ENCODE measurements at regions not wholly inside any gene's neighbourhood (a gene's known extent, or its start where the extent isn't known, plus 50 kb on each side); places are given as distances from the start of the nearest gene placed in this dataset.

- no peaks in the 10 kb centered on the region for H3K9me3 Mint-ChIP-seq
- H3K4me3 Mint-ChIP-seq: no peak overlapping the region
- no peaks in the 10 kb centered on the region for H3K36me3 Mint-ChIP-seq (ENCODE audit: low read depth)
Measured at GRCh38 chr10:21313691-21314090, 211.8 kb downstream of the SKIDA1 start.

GRCh38 chr10:21311426-21311825, 214.1 kb downstream of the SKIDA1 start:
- H3K4me3 Mint-ChIP-seq: no peak overlapping the region
- no peaks in the 10 kb centered on the region for H3K27me3 Mint-ChIP-seq
- no peak for DNase-seq
- intact Hi-C loops (cut with micrococcal nuclease): no loop called here
- no peaks in the 10 kb centered on the region for H3K4me1 Mint-ChIP-seq
- no peak overlapping the region for H3K27ac Mint-ChIP-seq
- no peaks in the 10 kb centered on the region for H3K36me3 Mint-ChIP-seq (ENCODE audit: low read depth)
- no peaks in the 10 kb centered on the region for H3K9me3 Mint-ChIP-seq

More at GRCh38 chr10:21313691-21314090, 211.8 kb downstream of the SKIDA1 start:
- H3K4me1 Mint-ChIP-seq: no peaks in the 10 kb centered on the region
- H3K27me3 Mint-ChIP-seq: no peaks in the 10 kb centered on the region
- DNase-seq: no peak
- intact Hi-C loops (cut with micrococcal nuclease): no loop called here
- H3K27ac Mint-ChIP-seq: no peak overlapping the region

- H3K36me3 Mint-ChIP-seq (ENCODE audit: low read depth): no peaks in the 10 kb centered on the region
- H3K9me3 Mint-ChIP-seq: no peaks in the 10 kb centered on the region
- intact Hi-C loops (cut with micrococcal nuclease): no loop called here
- no peaks in the 10 kb centered on the region for H3K27me3 Mint-ChIP-seq
- no peak overlapping the region for H3K4me3 Mint-ChIP-seq
- no peaks in the 10 kb centered on the region for H3K4me1 Mint-ChIP-seq
- no peak for DNase-seq
- H3K27ac Mint-ChIP-seq: no peak overlapping the region
Measured at GRCh38 chr10:21309427-21309826, 216.1 kb downstream of the SKIDA1 start.

- Mint-ChIP-seq H3K4me3 (no peak overlapping the region), H3K36me3 (ENCODE audit: low read depth) (no peaks in the 10 kb centered on the region), H3K27me3 (no peaks in the 10 kb centered on the region), H3K9me3 (no peaks in the 10 kb centered on the region), H3K4me1 (no peaks in the 10 kb centered on the region), H3K27ac (no peak overlapping the region)
- intact Hi-C loops (cut with micrococcal nuclease): no loop called here
- no peak for DNase-seq
Measured at GRCh38 chr10:21308946-21309345, 216.5 kb downstream of the SKIDA1 start.

- intact Hi-C loops (cut with micrococcal nuclease): no loop called here
- no peak overlapping the region for H3K4me3 Mint-ChIP-seq
- no peaks in the 10 kb centered on the region for H3K36me3 Mint-ChIP-seq (ENCODE audit: low read depth)
- DNase-seq: no peak
- no peaks in the 10 kb centered on the region for H3K9me3 Mint-ChIP-seq
- no peaks in the 10 kb centered on the region for H3K4me1 Mint-ChIP-seq
- H3K27me3 Mint-ChIP-seq: no peaks in the 10 kb centered on the region
- H3K27ac Mint-ChIP-seq: no peak overlapping the region
Measured at GRCh38 chr10:21308018-21308417, 217.5 kb downstream of the SKIDA1 start.

GRCh38 chr10:21304608-21305007, 220.9 kb downstream of the SKIDA1 start:
- intact Hi-C loops (cut with micrococcal nuclease): no loop called here
- H3K9me3 Mint-ChIP-seq: no peaks in the 10 kb centered on the region
- no peak overlapping the region for H3K4me3 Mint-ChIP-seq
- H3K4me1 Mint-ChIP-seq: no peaks in the 10 kb centered on the region
- H3K27ac Mint-ChIP-seq: no peak overlapping the region
- no peak for DNase-seq
- H3K36me3 Mint-ChIP-seq (ENCODE audit: low read depth): no peaks in the 10 kb centered on the region
- no peaks in the 10 kb centered on the region for H3K27me3 Mint-ChIP-seq

GRCh38 chr10:21304198-21304597, 221.3 kb downstream of the SKIDA1 start:
- Mint-ChIP-seq H3K27me3 (no peaks in the 10 kb centered on the region), H3K4me1 (no peaks in the 10 kb centered on the region), H3K9me3 (no peaks in the 10 kb centered on the region), H3K4me3 (no peak overlapping the region), H3K27ac (no peak overlapping the region), H3K36me3 (ENCODE audit: low read depth) (no peaks in the 10 kb centered on the region)
- no peak for DNase-seq
- intact Hi-C loops (cut with micrococcal nuclease): no loop called here

GRCh38 chr10:21300551-21300950, 224.9 kb downstream of the SKIDA1 start:
- intact Hi-C loops (cut with micrococcal nuclease): no loop called here
- H3K4me1 Mint-ChIP-seq: no peaks in the 10 kb centered on the region

GRCh38 chr10:21299330-21299729, 226.2 kb downstream of the SKIDA1 start:
- Mint-ChIP-seq H3K4me3 (no peak overlapping the region), H3K4me1 (no peaks in the 10 kb centered on the region), H3K36me3 (ENCODE audit: low read depth) (no peaks in the 10 kb centered on the region), H3K27ac (no peak overlapping the region), H3K27me3 (peaks cover 6% of the 10 kb centered on the region), H3K9me3 (no peaks in the 10 kb centered on the region)
- intact Hi-C loops (cut with micrococcal nuclease): no loop called here
- DNase-seq: no peak

More at GRCh38 chr10:21300551-21300950, 224.9 kb downstream of the SKIDA1 start:
- Mint-ChIP-seq H3K27ac (no peak overlapping the region), H3K4me3 (no peak overlapping the region), H3K36me3 (ENCODE audit: low read depth) (no peaks in the 10 kb centered on the region), H3K9me3 (no peaks in the 10 kb centered on the region), H3K27me3 (peaks cover 4% of the 10 kb centered on the region)
- DNase-seq: no peak

- Mint-ChIP-seq H3K9me3 (no peaks in the 10 kb centered on the region), H3K4me1 (no peaks in the 10 kb centered on the region), H3K36me3 (ENCODE audit: low read depth) (no peaks in the 10 kb centered on the region), H3K27ac (no peak overlapping the region), H3K27me3 (peaks cover 8% of the 10 kb centered on the region), H3K4me3 (no peak overlapping the region)
- intact Hi-C loops (cut with micrococcal nuclease): no loop called here
- DNase-seq: no peak
Measured at GRCh38 chr10:21298701-21299100, 226.8 kb downstream of the SKIDA1 start.

- H3K9me3 Mint-ChIP-seq: no peaks in the 10 kb centered on the region
- H3K4me3 Mint-ChIP-seq: no peak overlapping the region
- H3K4me1 Mint-ChIP-seq: no peaks in the 10 kb centered on the region
- peaks cover 15% of the 10 kb centered on the region for H3K27me3 Mint-ChIP-seq
- no peak for DNase-seq
- no peaks in the 10 kb centered on the region for H3K36me3 Mint-ChIP-seq (ENCODE audit: low read depth)
- H3K27ac Mint-ChIP-seq: no peak overlapping the region
- intact Hi-C loops (cut with micrococcal nuclease): no loop called here
Measured at GRCh38 chr10:21297603-21298383, 227.7 kb downstream of the SKIDA1 start.

GRCh38 chr10:21296575-21297355, 228.7 kb downstream of the SKIDA1 start:
- peaks cover 17% of the 10 kb centered on the region for H3K27me3 Mint-ChIP-seq
- no peaks in the 10 kb centered on the region for H3K9me3 Mint-ChIP-seq
- no peak overlapping the region for H3K27ac Mint-ChIP-seq
- no peaks in the 10 kb centered on the region for H3K4me1 Mint-ChIP-seq
- DNase-seq: no peak
- H3K36me3 Mint-ChIP-seq (ENCODE audit: low read depth): no peaks in the 10 kb centered on the region
- H3K4me3 Mint-ChIP-seq: no peak overlapping the region
- intact Hi-C loops (cut with micrococcal nuclease): no loop called here

GRCh38 chr10:21293518-21294356, 231.7 kb downstream of the SKIDA1 start:
- H3K27me3 Mint-ChIP-seq: peaks cover 23% of the 10 kb centered on the region

More at GRCh38 chr10:21293518-21294356, 231.7 kb downstream of the SKIDA1 start:
- Mint-ChIP-seq H3K4me1 (no peaks in the 10 kb centered on the region), H3K4me3 (no peak overlapping the region), H3K9me3 (no peaks in the 10 kb centered on the region), H3K27ac (no peak overlapping the region), H3K36me3 (ENCODE audit: low read depth) (no peaks in the 10 kb centered on the region)
- no peak for DNase-seq
- intact Hi-C loops (cut with micrococcal nuclease): no loop called here

Measured in activated CD4-positive, alpha-beta T cell treated with anti-CD3 and anti-CD28 coated beads, Interleukin-2, amount 10 ng/mL, durations not matched to agents 24 days and 14 days (primary cell).